C4-2B (cell line): ENCODE measurements at regions not wholly inside any gene's neighbourhood (a gene's known extent, or its start where the extent isn't known, plus 50 kb on each side); places are given as distances from the start of the nearest gene placed in this dataset.

Source experiments
- CTCF ChIP-seq: fragments of 450-650 bp; conservative IDR thresholded peaks from 2 replicates; pipeline ENCODE4 v1.5.1; 2017; ENCODE audit warnings: mild to moderate bottlenecking
- ZFX ChIP-seq: fragments of 450-650 bp; IDR thresholded peaks from 2 replicates; pipeline ENCODE4 v1.6.1; 2017

GRCh38 chr5:124860291-124860655 is 113.8 kb upstream of the ZNF608 start:
- TF ChIP-seq CTCF (no peak), ZFX (no peak)
